ENCODE measurements at regions not wholly inside any gene's neighbourhood (a gene's known extent, or its start where the extent isn't known, plus 50 kb on each side); places are given as distances from the start of the nearest gene placed in this dataset.
"Not testable (repeated sequence)": the region's sequence is repeated elsewhere in the genome, so short reads cannot be mapped to it uniquely, and the experiment has no call there.

DNA sequence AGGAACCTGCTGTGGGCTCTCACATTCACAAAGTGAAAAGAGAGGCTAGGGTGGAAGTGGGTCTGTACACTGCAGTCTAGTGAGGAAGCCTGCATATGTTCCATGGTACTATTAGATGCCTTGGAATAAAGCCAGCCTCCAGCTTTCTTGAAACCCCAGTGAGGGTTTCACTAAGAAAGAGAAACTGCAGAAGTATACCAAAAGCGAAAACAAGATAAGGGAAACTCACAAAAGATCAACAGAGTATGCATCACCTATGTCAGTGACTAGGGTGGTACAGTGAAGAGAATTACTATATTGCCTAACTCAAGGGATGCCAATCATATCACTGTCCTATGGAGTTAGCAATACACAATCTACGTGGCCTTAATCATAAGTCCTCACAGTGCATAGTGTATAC, 212.5 kb upstream of the GADL1 start:
- DNase-seq (ENCODE audit: low read depth), result no peak
- in situ Hi-C loops (cut with HindIII; ENCODE audit: low pct_unique_long_range_greater_than_20kb, low sequenced_read_pairs), result no loop called here

DNA sequence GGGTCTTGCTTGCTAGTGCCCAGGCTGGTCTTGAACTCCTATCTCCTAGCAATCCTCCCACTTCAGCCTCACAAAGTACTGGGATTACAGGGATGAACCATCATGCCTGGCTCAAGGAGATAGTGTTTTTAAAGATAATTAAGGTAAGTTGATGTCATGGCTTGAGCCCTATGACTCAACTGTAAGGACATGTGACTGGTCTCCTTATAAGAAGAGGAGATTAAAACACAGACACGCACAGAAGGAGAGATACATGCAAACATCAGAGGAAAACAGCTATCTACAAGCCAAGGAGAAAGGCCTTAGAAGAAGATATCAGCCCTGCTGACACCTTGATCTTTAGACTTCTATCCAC, 220.4 kb upstream of the GADL1 start:
- in situ Hi-C loops (cut with HindIII; ENCODE audit: low pct_unique_long_range_greater_than_20kb, low sequenced_read_pairs), result no loop called here
- DNase-seq (ENCODE audit: low read depth), result no peak

DNA sequence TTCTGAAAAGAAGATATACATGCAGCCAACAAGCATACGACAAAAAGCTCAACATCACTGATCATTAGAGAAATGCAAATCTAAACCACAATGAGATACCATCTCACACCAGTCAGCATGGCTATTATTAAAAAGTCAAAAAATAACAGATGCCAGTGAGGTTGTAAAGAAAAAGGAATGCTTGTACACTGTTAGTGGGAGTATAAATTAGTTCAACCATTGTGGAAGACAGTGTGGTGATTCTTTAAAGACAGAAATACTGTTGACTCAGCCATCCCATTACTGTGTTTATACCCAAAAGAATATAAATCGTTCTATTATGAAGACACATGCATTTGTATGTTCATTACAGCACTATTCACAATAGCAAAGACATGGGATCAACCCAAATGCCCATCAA, 221.1 kb upstream of the GADL1 start:
- DNase-seq (ENCODE audit: low read depth); in situ Hi-C loops (cut with HindIII; ENCODE audit: low pct_unique_long_range_greater_than_20kb, low sequenced_read_pairs): not testable (repeated sequence)

DNA sequence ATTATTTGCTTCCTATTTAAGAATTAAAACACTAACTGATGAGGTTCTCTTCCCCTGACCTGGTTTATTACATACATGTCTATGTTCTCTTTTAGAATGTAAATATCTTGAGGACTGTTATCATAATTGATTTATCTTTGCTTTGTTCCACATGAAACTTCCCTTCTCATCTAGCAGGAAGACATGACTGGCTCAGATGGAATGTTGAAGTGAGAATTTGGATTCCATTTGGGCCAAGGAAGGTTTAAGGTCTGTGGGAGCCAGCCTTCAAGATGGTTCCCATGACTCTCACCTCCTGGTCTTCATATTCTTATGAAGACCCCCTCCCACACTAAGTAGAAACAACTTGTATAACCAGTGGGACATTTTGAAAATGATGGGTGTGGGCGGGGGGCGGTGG, 222.2 kb upstream of the GADL1 start:
- DNase-seq (ENCODE audit: low read depth), result no peak
- in situ Hi-C loops (cut with HindIII; ENCODE audit: low pct_unique_long_range_greater_than_20kb, low sequenced_read_pairs), result no loop called here

DNA sequence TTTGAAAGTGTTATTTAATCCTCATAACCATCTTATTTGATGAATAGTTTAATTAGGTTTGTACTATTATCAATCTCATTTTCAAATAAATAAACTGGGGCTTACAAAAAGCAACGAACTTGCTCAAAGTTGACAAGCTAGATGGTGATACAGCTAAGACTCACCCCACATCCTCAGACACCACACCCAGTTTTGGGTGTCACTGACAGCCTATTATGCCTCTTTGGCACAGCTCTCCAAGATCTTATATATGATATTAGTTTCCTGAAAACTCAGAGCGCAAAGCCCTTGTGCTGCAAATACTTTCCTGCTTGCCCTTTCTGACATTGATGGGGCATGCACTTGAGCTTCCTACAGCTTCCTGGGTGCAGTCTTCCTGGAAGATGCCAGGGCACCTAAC, 223.4 kb upstream of the GADL1 start:
- in situ Hi-C loops (cut with HindIII; ENCODE audit: low pct_unique_long_range_greater_than_20kb, low sequenced_read_pairs), result no loop called here
- DNase-seq (ENCODE audit: low read depth), result no peak

DNA sequence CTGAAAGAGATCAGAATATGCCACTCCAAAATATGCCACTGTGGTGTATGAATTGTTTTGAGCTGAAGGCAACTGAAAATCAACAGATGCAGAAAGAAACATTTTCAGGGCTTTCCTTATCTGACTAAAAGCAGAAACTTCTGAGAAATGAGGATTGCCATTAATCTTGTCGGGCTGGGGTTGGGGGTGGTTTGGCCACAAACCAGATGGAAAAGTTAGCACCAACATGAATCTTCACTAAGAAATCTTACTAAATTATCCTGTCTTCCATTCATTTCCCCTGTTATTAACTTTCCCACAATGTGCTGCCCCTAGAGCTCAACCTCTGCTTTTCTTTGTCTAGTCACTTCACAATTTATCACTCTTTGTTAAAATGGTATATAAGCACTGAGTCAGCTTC, 229.9 kb upstream of the GADL1 start:
- no peak for DNase-seq (ENCODE audit: low read depth)
- in situ Hi-C loops (cut with HindIII; ENCODE audit: low pct_unique_long_range_greater_than_20kb, low sequenced_read_pairs), result no loop called here

DNA sequence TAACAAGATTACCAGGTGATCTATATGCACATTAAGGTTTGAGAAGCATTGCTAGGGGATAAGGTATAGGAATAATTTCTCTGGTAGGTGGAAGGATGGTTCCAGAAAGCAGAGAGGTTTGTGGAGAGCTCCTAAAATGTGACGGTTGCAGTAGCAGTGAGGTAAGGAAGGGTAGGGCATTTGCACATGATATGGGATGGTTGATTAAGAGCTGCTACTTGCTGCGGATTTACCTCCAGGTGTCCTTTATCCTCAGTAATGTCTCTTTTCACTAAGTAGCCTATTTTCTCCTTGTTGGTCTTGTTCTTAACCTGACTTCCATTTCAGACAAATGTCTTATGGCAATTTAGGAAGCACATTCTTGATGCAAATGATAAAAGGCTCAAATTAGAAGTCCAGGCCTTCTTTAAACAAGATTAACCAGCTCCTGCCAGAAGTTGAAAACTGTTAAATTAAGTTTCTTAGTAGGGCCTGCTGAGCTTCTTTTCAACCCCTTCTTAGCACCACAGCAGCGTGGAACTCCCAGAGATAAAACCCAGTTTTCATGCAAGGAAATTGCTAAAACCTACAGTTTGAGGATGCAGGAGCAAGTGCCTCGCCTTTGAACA, 231.1 kb upstream of the GADL1 start:
- in situ Hi-C loops (cut with HindIII; ENCODE audit: low pct_unique_long_range_greater_than_20kb, low sequenced_read_pairs), result no loop called here
- no peak for DNase-seq (ENCODE audit: low read depth)

DNA sequence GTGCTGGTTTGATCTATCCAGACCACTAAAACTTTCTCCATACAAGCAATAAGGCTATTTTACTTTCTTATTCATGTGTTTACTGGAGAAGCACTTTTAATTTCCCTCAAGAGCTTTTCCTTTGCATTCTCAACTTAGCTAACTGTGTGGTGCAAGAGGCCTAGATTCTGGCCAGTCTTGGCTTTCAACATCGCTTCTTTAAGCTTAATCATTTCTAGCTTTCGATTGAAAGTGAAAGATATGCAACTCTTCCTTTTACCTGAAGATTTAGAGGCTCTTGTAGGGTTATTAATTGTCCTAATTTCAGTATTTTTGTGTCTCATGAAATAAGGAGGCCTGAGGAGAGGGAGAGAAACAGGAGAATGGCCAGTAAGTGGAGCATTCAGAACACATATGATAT, 234.8 kb upstream of the GADL1 start:
- in situ Hi-C loops (cut with HindIII; ENCODE audit: low pct_unique_long_range_greater_than_20kb, low sequenced_read_pairs), result no loop called here
- DNase-seq (ENCODE audit: low read depth), result no peak

DNA sequence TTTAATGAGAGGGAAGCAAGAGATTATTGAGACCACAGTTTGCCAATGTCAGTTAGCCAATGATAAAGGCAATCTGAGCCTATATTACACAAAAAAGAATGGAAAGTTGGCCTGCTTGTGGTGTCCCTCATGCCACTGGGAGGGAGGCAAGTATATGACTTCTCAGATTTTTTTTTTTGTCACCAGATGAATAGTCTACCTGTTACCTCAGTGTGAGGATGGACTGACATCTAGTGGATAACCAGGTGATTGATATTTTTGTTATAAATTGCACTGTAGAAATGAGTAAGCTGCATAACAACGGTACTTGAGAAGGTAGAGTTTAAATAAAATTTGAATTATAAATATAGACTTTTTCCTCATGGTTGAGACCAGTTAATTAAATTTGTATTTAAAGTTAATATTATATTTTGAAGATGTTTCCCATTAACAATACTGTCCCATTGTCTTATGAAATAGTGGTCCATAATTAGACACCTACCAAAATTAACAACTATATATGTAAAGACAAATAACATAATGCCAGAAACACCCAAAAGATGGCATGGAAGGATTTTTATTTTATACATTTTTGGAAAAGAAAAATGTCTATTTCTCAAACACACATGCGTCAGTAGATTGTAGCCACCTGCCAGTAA, 237.8 kb upstream of the GADL1 start:
- in situ Hi-C loops (cut with HindIII; ENCODE audit: low pct_unique_long_range_greater_than_20kb, low sequenced_read_pairs), result no loop called here
- DNase-seq (ENCODE audit: low read depth), result peak; percentile 4

DNA sequence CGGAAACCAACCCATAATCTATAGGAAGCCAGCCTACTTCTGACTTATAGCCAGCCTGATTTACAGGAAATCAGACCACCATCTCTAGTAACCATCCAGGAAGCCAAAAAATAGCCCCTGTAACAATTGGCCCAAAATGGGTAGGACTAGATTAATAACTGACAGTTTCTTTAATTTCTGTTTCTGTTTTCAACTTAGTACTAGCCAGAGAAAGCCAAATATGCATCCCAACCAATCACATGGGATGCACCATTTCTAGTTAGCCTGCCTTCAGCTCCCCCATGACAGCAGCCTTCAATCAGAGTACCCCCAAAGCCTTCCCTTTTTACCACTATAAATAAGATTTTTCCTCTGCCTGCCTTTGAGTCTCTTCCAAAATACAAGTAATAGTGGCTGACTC, 239.1 kb upstream of the GADL1 start:
- in situ Hi-C loops (cut with HindIII; ENCODE audit: low pct_unique_long_range_greater_than_20kb, low sequenced_read_pairs), result no loop called here
- no peak for DNase-seq (ENCODE audit: low read depth)

DNA sequence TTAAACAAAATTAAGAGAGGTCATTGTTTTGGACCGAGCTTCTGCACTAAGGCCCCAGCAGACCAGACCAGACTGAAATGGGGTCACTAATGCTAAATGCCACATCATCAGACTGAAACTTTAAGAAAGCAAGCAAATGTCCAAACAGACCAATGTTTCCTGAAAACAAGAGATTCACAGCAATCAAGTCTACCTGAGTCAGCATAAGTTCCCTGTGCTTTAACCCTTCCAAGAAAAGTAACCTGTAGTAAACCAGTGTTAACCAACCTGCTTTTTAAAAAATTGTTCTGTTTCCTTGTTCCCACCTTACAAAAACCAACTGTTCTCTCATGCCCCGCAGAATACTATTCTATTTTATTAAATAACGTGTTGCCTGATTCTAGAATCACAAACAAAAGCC, 241.1 kb upstream of the GADL1 start:
- no peak for DNase-seq (ENCODE audit: low read depth)
- in situ Hi-C loops (cut with HindIII; ENCODE audit: low pct_unique_long_range_greater_than_20kb, low sequenced_read_pairs), result no loop called here

DNA sequence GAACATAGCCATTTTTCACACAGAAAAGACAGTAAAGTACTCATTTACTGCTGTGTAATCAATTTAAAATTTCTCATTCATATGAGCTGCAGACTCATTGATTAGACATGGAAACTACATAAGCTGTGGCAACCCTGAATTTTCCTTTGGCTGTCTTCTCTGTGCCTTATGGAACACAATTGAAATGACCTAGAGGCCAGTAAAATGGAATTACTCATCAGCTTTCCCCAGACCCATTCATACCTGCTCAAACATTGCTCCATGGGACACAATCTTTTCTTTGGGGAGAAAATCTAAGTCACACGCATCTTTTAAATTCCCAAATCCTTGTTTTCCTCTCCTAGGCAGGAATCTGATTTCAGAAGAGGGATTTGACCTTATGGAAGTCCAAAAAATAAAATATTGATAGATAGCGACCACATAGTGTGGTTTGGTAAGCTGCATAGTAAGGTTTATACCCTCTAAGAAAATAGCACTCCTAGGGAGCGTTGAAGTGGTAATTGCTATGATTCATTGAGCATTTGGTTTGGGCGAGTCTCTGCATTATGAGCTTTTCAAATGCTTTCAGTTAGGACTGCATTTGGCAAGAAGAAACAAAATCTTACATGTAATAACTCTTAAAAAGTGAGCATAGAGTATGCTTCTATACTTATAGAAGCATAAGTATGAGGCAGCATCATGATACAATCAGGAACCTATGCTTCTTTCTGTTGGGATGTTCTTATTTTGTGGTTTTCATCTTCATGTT, 243.4 kb upstream of the GADL1 start:
- in situ Hi-C loops (cut with HindIII; ENCODE audit: low pct_unique_long_range_greater_than_20kb, low sequenced_read_pairs), result no loop called here
- DNase-seq (ENCODE audit: low read depth), result no peak

DNA sequence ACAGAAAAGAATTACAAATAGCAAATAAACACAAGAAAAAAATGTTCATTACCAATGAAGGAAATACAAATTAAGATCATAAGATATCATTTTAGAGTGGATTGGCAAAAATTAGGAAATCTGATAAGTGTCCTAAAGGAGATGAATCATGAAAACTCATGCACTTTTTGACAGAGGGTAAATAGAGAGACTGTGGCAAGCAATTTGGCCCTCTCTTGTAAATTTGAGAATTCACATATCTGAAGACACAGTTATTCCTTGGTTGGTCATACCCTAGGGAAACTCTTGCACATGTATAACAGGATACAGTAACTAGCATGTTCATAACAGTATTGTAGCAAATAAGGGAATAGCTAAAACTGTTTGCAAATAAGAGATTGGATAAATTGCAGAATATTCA, 246.0 kb upstream of the GADL1 start:
- DNase-seq (ENCODE audit: low read depth), result no peak
- in situ Hi-C loops (cut with HindIII; ENCODE audit: low pct_unique_long_range_greater_than_20kb, low sequenced_read_pairs), result no loop called here

DNA sequence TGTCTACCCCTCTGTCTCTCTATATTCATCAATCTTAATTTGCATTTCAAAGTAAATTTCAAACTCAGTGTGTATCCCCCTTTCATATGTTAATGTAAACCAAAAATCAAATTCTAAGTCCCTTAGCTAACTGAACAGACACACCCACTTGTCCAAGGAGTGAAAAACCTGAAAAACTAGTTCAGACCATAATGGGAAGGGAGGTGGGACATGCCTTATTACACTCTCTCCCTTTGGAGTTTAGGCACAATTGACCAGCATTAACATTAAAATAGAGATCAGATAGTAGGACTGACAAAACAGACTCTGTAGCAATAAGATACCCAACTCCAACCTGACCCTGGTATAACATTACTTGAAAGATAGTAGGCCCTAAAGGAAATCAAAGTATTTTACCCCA, 247.7 kb upstream of the GADL1 start:
- in situ Hi-C loops (cut with HindIII; ENCODE audit: low pct_unique_long_range_greater_than_20kb, low sequenced_read_pairs), result no loop called here
- no peak for DNase-seq (ENCODE audit: low read depth)

DNA sequence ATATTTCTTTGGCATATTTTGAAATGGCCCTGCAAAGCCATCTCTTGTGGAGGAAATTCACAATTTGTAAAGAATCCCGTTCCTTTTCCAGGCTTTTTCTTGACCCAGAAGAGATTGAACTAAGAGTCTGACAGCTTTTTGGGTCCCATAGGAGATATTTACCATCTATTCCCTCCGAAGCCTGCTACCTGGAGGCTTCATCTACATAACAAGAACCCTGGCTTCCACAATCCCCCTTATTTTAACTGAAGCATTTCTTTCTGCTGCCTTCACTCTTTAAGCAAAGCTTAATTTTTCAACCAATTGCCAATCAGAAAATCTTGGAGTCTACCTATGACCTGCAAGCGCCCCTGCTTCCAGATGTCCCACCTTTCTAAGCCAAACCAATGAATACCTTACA, 248.1 kb upstream of the GADL1 start:
- in situ Hi-C loops (cut with HindIII; ENCODE audit: low pct_unique_long_range_greater_than_20kb, low sequenced_read_pairs), result no loop called here
- no peak for DNase-seq (ENCODE audit: low read depth)

DNA sequence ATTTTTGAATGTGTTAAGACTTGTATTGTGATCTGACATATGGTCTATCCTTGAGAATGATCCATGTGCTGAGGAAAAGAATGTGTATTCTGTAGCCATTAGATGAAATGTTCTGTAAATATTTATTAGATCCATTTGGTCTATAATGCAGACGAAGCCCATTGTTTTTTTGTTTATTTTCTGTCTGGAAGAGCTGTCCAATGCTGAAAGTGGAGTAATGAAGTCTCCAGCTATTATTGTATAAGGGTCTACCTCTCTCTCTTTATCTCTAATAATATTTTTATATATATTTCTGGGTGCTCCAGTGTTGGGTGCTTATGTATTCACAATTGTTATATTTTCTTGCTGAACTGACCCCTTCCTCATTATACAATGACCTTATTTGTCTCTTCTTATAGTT, 250.6 kb upstream of the GADL1 start:
- in situ Hi-C loops (cut with HindIII; ENCODE audit: low pct_unique_long_range_greater_than_20kb, low sequenced_read_pairs), result no loop called here
- DNase-seq (ENCODE audit: low read depth), result no peak

DNA sequence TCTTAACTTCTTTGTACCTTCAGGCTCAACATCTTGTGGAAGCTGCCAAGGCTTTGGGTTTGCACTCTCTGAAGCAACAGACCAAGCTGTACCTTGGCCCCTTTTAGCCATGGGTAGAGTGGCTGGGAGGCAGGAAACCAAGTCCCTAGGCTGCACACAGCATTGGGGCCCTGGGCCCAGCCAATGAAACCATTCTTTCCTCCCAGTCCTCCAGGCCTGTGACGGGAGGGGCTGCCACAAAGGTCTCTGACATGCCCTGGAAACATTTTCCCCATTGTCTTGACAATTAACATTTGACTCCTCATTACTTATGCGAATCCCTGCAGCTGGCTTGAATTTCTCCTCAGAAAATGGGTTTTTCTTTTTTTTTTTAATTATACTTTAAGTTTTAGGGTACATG, 253.1 kb upstream of the GADL1 start:
- in situ Hi-C loops (cut with HindIII; ENCODE audit: low pct_unique_long_range_greater_than_20kb, low sequenced_read_pairs), result no loop called here
- DNase-seq (ENCODE audit: low read depth), result no peak

DNA sequence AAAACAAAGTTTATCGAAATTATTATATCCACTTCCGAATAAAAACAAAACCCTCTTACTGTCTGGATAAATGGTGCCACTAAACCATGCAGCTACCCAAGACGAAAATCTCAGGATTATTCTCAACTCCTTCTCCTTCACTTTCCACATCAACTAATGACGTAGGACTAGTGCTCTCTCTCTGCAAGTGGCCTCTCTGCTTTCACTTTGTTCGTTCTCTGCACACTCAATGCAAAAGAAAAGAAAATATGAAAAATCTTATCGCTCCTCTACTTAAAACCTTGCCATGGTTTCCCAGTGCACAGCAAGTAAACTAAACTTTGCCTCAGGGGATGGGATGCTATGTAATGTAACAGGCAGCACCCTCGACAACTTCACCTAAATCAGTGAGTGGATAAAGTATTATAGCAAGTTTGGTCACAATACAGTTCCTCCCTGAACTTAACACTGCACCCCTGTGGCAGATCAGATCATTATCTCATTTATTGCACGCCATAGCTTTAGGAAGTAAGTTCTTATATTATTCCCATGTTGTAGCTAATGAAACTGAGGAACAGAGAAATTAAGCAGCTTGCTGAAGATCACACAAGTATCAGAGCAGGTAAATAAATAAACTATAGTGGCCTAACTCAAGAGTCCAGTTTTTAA, 262.7 kb upstream of the GADL1 start:
- in situ Hi-C loops (cut with HindIII; ENCODE audit: low pct_unique_long_range_greater_than_20kb, low sequenced_read_pairs), result no loop called here

DNA sequence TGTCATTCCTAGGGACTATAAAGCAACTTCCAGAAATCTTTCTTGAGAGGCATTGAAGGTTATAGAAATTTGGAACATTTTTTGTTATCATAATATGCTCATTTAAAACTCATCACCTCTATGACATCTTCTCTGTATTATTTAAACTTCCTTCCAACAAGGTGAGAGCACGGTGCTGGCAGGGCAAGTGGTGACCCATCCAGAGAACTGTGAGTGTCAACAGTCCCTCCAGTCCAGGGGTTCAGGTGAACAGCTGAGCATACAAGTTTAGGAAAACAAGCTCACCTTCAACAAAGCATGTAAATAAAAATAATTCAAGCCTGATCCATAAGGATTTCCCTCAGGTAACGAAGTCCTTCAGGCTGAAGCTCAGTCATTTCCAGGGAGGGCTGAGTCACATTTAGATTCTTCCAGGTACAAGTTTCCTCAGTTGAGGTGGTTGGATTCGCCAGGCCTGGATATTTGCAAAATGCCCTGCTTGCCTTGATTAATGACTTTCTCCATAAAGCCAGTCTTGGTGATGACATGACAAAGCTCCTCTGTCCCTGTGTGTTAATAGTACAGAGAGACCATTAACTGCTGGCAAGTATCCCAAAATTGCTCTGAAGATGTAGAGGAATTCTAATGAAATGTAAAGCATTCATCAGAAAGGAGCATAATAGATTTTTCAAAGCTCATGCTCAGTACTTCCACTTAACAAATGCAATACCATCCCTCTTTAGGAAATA, 263.6 kb upstream of the GADL1 start:
- no peak for DNase-seq (ENCODE audit: low read depth)
- in situ Hi-C loops (cut with HindIII; ENCODE audit: low pct_unique_long_range_greater_than_20kb, low sequenced_read_pairs), result no loop called here

More for the DNA sequence above, 262.7 kb upstream of the GADL1 start:
- no peak for DNase-seq (ENCODE audit: low read depth)
